PC-9 (cell line): ENCODE measurements at regions not wholly inside any gene's neighbourhood (a gene's known extent, or its start where the extent isn't known, plus 50 kb on each side); places are given as distances from the start of the nearest gene placed in this dataset.

ENCODE experiments used
- BruUV-seq: library from RNA; stranded (reverse); fragments of 400-500 nt; replicated peaks from 2 replicates; lab custom pipeline; 2021; lab: Mats Ljungman, UMichigan
- CTCF ChIA-PET: fragments of 300-600 bp; sonication (Branson Sonifier 250); formaldehyde crosslinking; loops from one replicate; lab custom pipeline; 2022; ENCODE audit warnings: antibody characterized with exemption; lab: Charles Lee
- POLR2A ChIA-PET: fragments of 300-600 bp; sonication (Branson Sonifier 250); formaldehyde crosslinking; loops from one replicate; lab custom pipeline; 2022; ENCODE audit warnings: antibody characterized with exemption; ENCODE audit not compliant: unreplicated experiment; lab: Charles Lee
- DNase-seq, 2 experiments: peaks; one replicate each; pipeline versions ENCODE4 v3.0.0 to v3.0.0-alpha.2; 2015 to 2022; ENCODE audit warnings: mixed read lengths in 1 of 2
- H2AFZ ChIP-seq: fragments of 200-600 bp; sonication (generic); 2 replicates; pipeline ENCODE4 v1.8.1; 2017; ENCODE audit warnings: antibody characterized with exemption
- H3F3A ChIP-seq: fragments of 200-600 bp; sonication (generic); 2 replicates; pipeline ENCODE4 v1.8.1; 2017; ENCODE audit warnings: antibody characterized with exemption, mild to moderate bottlenecking, low read depth; ENCODE audit not compliant: insufficient read depth
- H3K27ac ChIP-seq: fragments of 200-600 bp; sonication (generic); 2 replicates; pipeline ENCODE4 v1.6.1; 2016; ENCODE audit warnings: mixed run types
- H3K27me3 ChIP-seq: fragments of 200-600 bp; sonication (generic); 2 replicates; pipeline ENCODE4 v1.6.1; 2016; ENCODE audit warnings: low read depth, mixed run types; ENCODE audit not compliant: insufficient read depth
- H3K36me3 ChIP-seq: fragments of 200-600 bp; sonication (generic); 2 replicates; pipeline ENCODE4 v1.6.1; 2016; ENCODE audit warnings: low read depth, mixed run types
- H3K4me1 ChIP-seq: fragments of 200-600 bp; sonication (generic); replicated peaks from 2 replicates; pipeline ENCODE4 v1.6.1; 2016; ENCODE audit warnings: mixed run types; ENCODE audit not compliant: insufficient read depth
- H3K4me2 ChIP-seq: fragments of 200-600 bp; sonication (generic); 2 replicates; pipeline ENCODE4 v1.6.1; 2017; ENCODE audit warnings: mixed run types
- H3K4me3 ChIP-seq: fragments of 200-600 bp; sonication (generic); 2 replicates; pipeline ENCODE4 v1.6.1; 2016; ENCODE audit warnings: mixed run types
- H3K79me2 ChIP-seq: fragments of 200-600 bp; sonication (generic); 2 replicates; pipeline ENCODE4 v1.6.1; 2017; ENCODE audit warnings: low read depth, mixed run types
- H3K9me2 ChIP-seq: fragments of 200-600 bp; sonication (generic); 2 replicates; pipeline ENCODE4 v1.8.1; 2017; ENCODE audit warnings: mild to moderate bottlenecking; ENCODE audit not compliant: insufficient read depth
- H3K9me3 ChIP-seq: fragments of 200-600 bp; sonication (generic); 2 replicates; pipeline ENCODE4 v1.8.1; 2016; ENCODE audit warnings: low read depth; ENCODE audit not compliant: insufficient read depth
- H4K20me1 ChIP-seq: fragments of 200-600 bp; sonication (generic); 2 replicates; pipeline ENCODE4 v1.8.1; 2017; ENCODE audit not compliant: insufficient read depth
- EZH2 ChIP-seq: fragments of 200-600 bp; sonication (generic); IDR thresholded peaks from 2 replicates; pipeline ENCODE4 v1.8.0; 2017; ENCODE audit warnings: antibody characterized with exemption, low read depth
- intact Hi-C: fragments of 100-400 bp; cut with micrococcal nuclease; formaldehyde crosslinking; loops from one replicate; pipeline ENCODE4 v1.10.0; 2022; ENCODE audit not compliant: unreplicated experiment
- TF ChIP-seq, protein P1 (sequence below): fragments of 200-600 bp; sonication (generic); conservative IDR thresholded peaks from 2 replicates; pipeline ENCODE4 v1.6.1; 2017; ENCODE audit warnings: mixed run types, antibody characterized with exemption, mild to moderate bottlenecking, moderate library complexity

DNA sequence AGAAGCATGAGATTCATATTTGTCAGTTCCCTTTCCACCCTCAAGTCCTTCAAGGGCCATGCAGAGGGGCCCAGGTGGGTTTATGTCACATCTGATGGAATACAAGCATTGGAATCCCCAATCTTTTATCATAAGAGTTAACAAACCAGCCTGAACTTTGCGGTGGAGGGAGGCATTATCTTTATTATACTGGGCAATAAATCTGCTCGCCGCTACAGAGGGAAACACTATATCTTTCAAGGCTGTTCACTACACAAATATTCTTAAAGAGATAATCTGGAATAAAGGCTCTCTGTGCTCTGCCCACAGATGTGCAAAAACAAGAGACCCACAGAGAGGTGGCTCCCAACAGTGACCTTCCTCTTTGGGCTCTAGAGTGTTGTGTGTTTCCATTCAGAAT is 153.6 kb upstream of the PLEKHA5 start:
- CTCF ChIA-PET = no interaction called here
- no peaks in the 10 kb centered on the region for H3K79me2 ChIP-seq
- H3F3A ChIP-seq = no peaks in the 10 kb centered on the region
- H3K4me2 ChIP-seq = no peak overlapping the region
- no peak overlapping the region for H3K4me3 ChIP-seq
- H3K27ac ChIP-seq = no peak overlapping the region
- no peak for DNase-seq
- POLR2A ChIA-PET = no interaction called here
- intact Hi-C loops = no loop called here
- no peaks in the 10 kb centered on the region for H3K9me3 ChIP-seq
- no peaks in the 10 kb centered on the region for H3K36me3 ChIP-seq
- no peak overlapping the region for H2AFZ ChIP-seq
- no TSS peak for BruUV-seq
- H3K4me1 ChIP-seq = no peaks in the 10 kb centered on the region
- TF ChIP-seq, protein P1, sequence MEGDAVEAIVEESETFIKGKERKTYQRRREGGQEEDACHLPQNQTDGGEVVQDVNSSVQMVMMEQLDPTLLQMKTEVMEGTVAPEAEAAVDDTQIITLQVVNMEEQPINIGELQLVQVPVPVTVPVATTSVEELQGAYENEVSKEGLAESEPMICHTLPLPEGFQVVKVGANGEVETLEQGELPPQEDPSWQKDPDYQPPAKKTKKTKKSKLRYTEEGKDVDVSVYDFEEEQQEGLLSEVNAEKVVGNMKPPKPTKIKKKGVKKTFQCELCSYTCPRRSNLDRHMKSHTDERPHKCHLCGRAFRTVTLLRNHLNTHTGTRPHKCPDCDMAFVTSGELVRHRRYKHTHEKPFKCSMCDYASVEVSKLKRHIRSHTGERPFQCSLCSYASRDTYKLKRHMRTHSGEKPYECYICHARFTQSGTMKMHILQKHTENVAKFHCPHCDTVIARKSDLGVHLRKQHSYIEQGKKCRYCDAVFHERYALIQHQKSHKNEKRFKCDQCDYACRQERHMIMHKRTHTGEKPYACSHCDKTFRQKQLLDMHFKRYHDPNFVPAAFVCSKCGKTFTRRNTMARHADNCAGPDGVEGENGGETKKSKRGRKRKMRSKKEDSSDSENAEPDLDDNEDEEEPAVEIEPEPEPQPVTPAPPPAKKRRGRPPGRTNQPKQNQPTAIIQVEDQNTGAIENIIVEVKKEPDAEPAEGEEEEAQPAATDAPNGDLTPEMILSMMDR = no peak
- TF ChIP-seq EZH2 = no peak
- H3K27me3 ChIP-seq = no peaks in the 10 kb centered on the region
- no peaks in the 10 kb centered on the region for H4K20me1 ChIP-seq
- H3K9me2 ChIP-seq = no peaks in the 10 kb centered on the region

DNA sequence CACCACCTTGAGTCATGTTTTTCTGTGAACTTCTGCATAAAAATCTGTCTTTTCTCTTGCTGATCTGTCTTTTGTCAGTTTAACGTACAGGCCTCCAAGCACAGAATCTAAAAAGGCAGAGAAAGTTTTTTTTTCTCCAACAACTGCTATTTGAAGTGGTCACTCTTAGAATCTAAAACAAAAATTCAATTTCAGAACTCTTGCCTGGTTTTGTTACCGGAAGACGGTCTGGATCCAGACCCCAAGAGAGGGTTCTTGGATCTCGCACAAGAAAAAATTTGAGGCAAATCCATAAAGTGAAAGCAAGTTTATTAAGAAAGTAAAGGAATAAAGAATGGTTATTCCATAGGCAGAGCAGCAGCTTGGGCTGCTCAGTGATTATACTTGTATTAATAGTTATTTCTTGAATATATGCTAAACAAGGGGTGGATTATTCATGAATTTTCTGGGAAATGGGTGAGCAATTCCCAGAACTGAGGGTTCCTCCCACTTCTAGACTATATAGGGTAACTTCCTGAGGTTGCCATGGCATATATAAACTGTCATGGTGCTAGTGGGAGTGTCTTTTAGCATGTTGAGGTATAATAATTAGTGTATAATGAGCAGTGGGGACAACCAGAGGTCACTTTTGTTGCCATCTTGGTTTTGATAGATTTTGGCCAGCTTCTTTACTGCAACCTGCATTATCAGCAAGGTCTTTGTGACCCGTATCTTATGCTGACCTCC is 150.0 kb upstream of the PLEKHA5 start:
- CTCF ChIA-PET = no interaction called here
- Histone ChIP-seq H2AFZ (no peak overlapping the region), H3K9me3 (no peaks in the 10 kb centered on the region), H3K4me3 (no peak overlapping the region), H3K4me2 (no peak overlapping the region), H4K20me1 (no peaks in the 10 kb centered on the region), H3K79me2 (no peaks in the 10 kb centered on the region), H3K9me2 (no peaks in the 10 kb centered on the region), H3F3A (no peaks in the 10 kb centered on the region), H3K27ac (no peak overlapping the region), H3K27me3 (no peaks in the 10 kb centered on the region), H3K36me3 (no peaks in the 10 kb centered on the region), H3K4me1 (no peaks in the 10 kb centered on the region)
- no TSS peak for BruUV-seq
- POLR2A ChIA-PET = no interaction called here
- intact Hi-C loops = no loop called here
- DNase-seq = no peak
- no peak for TF ChIP-seq EZH2
- TF ChIP-seq, protein P1 = no peak

DNA sequence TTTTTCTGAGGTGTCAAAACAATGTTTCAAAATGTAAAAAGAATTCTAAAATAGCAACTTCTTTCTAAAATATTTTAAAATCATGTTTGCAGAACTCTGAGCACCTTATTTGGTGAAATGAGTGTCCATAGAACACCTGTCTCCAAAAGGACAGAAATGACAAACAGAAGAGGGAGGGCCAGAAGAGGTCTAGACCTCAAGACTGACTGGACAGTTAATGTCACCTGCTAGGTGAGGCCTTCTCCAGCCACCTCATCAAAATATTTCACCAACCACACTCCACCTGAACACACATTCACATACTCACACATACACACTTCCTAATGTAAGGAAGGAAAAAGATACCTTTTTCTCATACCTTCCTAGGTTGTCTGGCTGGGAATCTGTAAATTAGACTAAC is 147.8 kb upstream of the PLEKHA5 start:
- Histone ChIP-seq H2AFZ (no peak overlapping the region), H3K79me2 (no peaks in the 10 kb centered on the region), H3K27me3 (no peaks in the 10 kb centered on the region), H3K4me2 (no peak overlapping the region), H4K20me1 (no peaks in the 10 kb centered on the region), H3K36me3 (no peaks in the 10 kb centered on the region), H3K9me2 (no peaks in the 10 kb centered on the region), H3K9me3 (no peaks in the 10 kb centered on the region), H3F3A (no peaks in the 10 kb centered on the region), H3K4me3 (no peak overlapping the region), H3K27ac (no peak overlapping the region), H3K4me1 (no peaks in the 10 kb centered on the region)
- intact Hi-C loops = no loop called here
- ChIA-PET CTCF (no interaction called here), POLR2A (no interaction called here)
- no peak for TF ChIP-seq EZH2
- TF ChIP-seq, protein P1 = no peak
- DNase-seq = no peak
- no TSS peak for BruUV-seq
